Skeletal muscle tissue (tissue), 3 donors: ENCODE measurements at regions not wholly inside any gene's neighbourhood (a gene's known extent, or its start where the extent isn't known, plus 50 kb on each side); places are given as distances from the start of the nearest gene placed in this dataset.

Experiments used
- H3K27ac ChIP-seq: one replicate; pipeline ENCODE4 v1.7.0; 2013; ENCODE audit warnings: mild to moderate bottlenecking, low read depth, low read length, inconsistent platforms
- H3K27me3 ChIP-seq, 3 donors: one replicate each; pipeline ENCODE4 v1.7.0; 2013; ENCODE audit warnings: low read length in 3 of 3; ENCODE audit not compliant: control insufficient read depth in 3 of 3, insufficient read depth in 3 of 3
- H3K36me3 ChIP-seq, 3 donors: one replicate each; pipeline ENCODE4 v1.7.0; 2013; ENCODE audit warnings: low read length in 3 of 3; ENCODE audit not compliant: control insufficient read depth in 3 of 3, insufficient read depth in 3 of 3
- H3K4me1 ChIP-seq, 3 donors: one replicate each; pipeline ENCODE4 v1.7.0; 2013; ENCODE audit warnings: low read length in 3 of 3, mild to moderate bottlenecking in 3 of 3; ENCODE audit not compliant: control insufficient read depth in 3 of 3, insufficient read depth in 3 of 3
- H3K4me3 ChIP-seq, 3 donors: one replicate each; pipeline ENCODE4 v1.7.0; 2013; ENCODE audit warnings: low read length in 3 of 3
- H3K9ac ChIP-seq, 3 donors: one replicate each; pipeline ENCODE4 v1.7.0; 2013; ENCODE audit warnings: low read length in 3 of 3, mild to moderate bottlenecking in 3 of 3, moderate library complexity in 2 of 3, low read depth in 1 of 3
- H3K9me3 ChIP-seq, 3 donors: one replicate each; pipeline ENCODE4 v1.7.0; 2013; ENCODE audit warnings: low read length in 3 of 3; ENCODE audit not compliant: control insufficient read depth in 3 of 3
- donor health status: Osteomylitis.

GRCh38 chr18:65016631-65017371, 734.0 kb upstream of the CDH7 start:
- H3K4me1 ChIP-seq = no peaks in the 10 kb centered on the region
- H3K9ac ChIP-seq = no peak overlapping the region
- H3K27ac ChIP-seq = no peak overlapping the region
- H3K9me3 ChIP-seq = no peaks in the 10 kb centered on the region
- no peaks in the 10 kb centered on the region for H3K36me3 ChIP-seq
- H3K27me3 ChIP-seq = no peaks in the 10 kb centered on the region
- no peak overlapping the region for H3K4me3 ChIP-seq

GRCh38 chr18:64994370-64994769, 756.4 kb upstream of the CDH7 start:
- H3K9me3 ChIP-seq = no peaks in the 10 kb centered on the region
- H3K36me3 ChIP-seq = no peaks in the 10 kb centered on the region
- H3K4me3 ChIP-seq = no peak overlapping the region
- H3K27me3 ChIP-seq = no peaks in the 10 kb centered on the region
- no peak overlapping the region for H3K9ac ChIP-seq
- no peak overlapping the region for H3K27ac ChIP-seq
- H3K4me1 ChIP-seq = no peaks in the 10 kb centered on the region

- Histone ChIP-seq H3K4me3 (no peak overlapping the region), H3K9me3 (no peaks in the 10 kb centered on the region), H3K9ac (no peak overlapping the region), H3K36me3 (no peaks in the 10 kb centered on the region), H3K4me1 (no peaks in the 10 kb centered on the region), H3K27me3 (no peaks in the 10 kb centered on the region), H3K27ac (no peak overlapping the region)
Observed at GRCh38 chr18:64993695-64994094, 757.1 kb upstream of the CDH7 start.

GRCh38 chr18:64992654-64993053, 758.2 kb upstream of the CDH7 start:
- Histone ChIP-seq H3K4me1 (no peaks in the 10 kb centered on the region), H3K4me3 (no peak overlapping the region), H3K27me3 (no peaks in the 10 kb centered on the region), H3K9me3 (no peaks in the 10 kb centered on the region), H3K27ac (no peak overlapping the region), H3K9ac (no peak overlapping the region), H3K36me3 (no peaks in the 10 kb centered on the region)

- no peaks in the 10 kb centered on the region for H3K4me1 ChIP-seq
- H3K9me3 ChIP-seq = no peaks in the 10 kb centered on the region
- H3K36me3 ChIP-seq = no peaks in the 10 kb centered on the region
- H3K27ac ChIP-seq = no peak overlapping the region
- no peaks in the 10 kb centered on the region for H3K27me3 ChIP-seq
- no peak overlapping the region for H3K4me3 ChIP-seq
- H3K9ac ChIP-seq = no peak overlapping the region
Observed at GRCh38 chr18:64991102-64991501, 759.7 kb upstream of the CDH7 start.

GRCh38 chr18:64986906-64987495, 763.8 kb upstream of the CDH7 start:
- Histone ChIP-seq H3K4me1 (no peaks in the 10 kb centered on the region), H3K27ac (no peak overlapping the region), H3K36me3 (no peaks in the 10 kb centered on the region), H3K9me3 (no peaks in the 10 kb centered on the region), H3K4me3 (no peak overlapping the region), H3K9ac (no peak overlapping the region), H3K27me3 (no peaks in the 10 kb centered on the region)

- H3K27ac ChIP-seq = no peak overlapping the region
Observed at GRCh38 chr18:64983497-64984238, 767.1 kb upstream of the CDH7 start.

GRCh38 chr18:64982414-64983055, 768.3 kb upstream of the CDH7 start:
- Histone ChIP-seq H3K27ac (no peak overlapping the region), H3K9ac (no peak overlapping the region), H3K9me3 (no peaks in the 10 kb centered on the region), H3K4me1 (no peaks in the 10 kb centered on the region), H3K4me3 (no peak overlapping the region), H3K27me3 (no peaks in the 10 kb centered on the region), H3K36me3 (no peaks in the 10 kb centered on the region)

More at GRCh38 chr18:64983497-64984238, 767.1 kb upstream of the CDH7 start:
- Histone ChIP-seq H3K9me3 (no peaks in the 10 kb centered on the region), H3K36me3 (no peaks in the 10 kb centered on the region), H3K27me3 (no peaks in the 10 kb centered on the region), H3K4me3 (no peak overlapping the region), H3K9ac (no peak overlapping the region), H3K4me1 (no peaks in the 10 kb centered on the region)

- no peaks in the 10 kb centered on the region for H3K27me3 ChIP-seq
- no peak overlapping the region for H3K4me3 ChIP-seq
- no peaks in the 10 kb centered on the region for H3K4me1 ChIP-seq
- no peak overlapping the region for H3K27ac ChIP-seq
- no peaks in the 10 kb centered on the region for H3K36me3 ChIP-seq
- H3K9ac ChIP-seq = no peak overlapping the region
- H3K9me3 ChIP-seq = no peaks in the 10 kb centered on the region
Observed at GRCh38 chr18:64981915-64982314, 768.9 kb upstream of the CDH7 start.

- H3K27me3 ChIP-seq = no peaks in the 10 kb centered on the region
- no peaks in the 10 kb centered on the region for H3K9me3 ChIP-seq
- no peak overlapping the region for H3K9ac ChIP-seq
- H3K36me3 ChIP-seq = no peaks in the 10 kb centered on the region
- H3K4me3 ChIP-seq = no peak overlapping the region
- H3K4me1 ChIP-seq = no peaks in the 10 kb centered on the region
- H3K27ac ChIP-seq = no peak overlapping the region
Observed at GRCh38 chr18:64979791-64980190, 771.0 kb upstream of the CDH7 start.
